ENCODE measurements at regions not wholly inside any gene's neighbourhood (a gene's known extent, or its start where the extent isn't known, plus 50 kb on each side); places are given as distances from the start of the nearest gene placed in this dataset.

GRCh38 chr18:41752826-41753225 lies 202.2 kb upstream of the PIK3C3 start (continued):
- TF ChIP-seq CHD7 (IDR thresholded peaks at IDR 0.05; ENCODE audit: insufficient replicate concordance, low read length), result no peak
- TF ChIP-seq POLR2A (IDR thresholded peaks at IDR 0.05; ENCODE audit: control extremely low read depth in 1 of 2, low read depth in 2 of 2, low read length in 2 of 2), result no peak
- no peak for TF ChIP-seq BRCA1 (IDR thresholded peaks at IDR 0.05; ENCODE audit: low read depth, low read length)
- no peak for TF ChIP-seq JUN (IDR thresholded peaks at IDR 0.05; ENCODE audit: low read depth, low read length)
- no peak for TF ChIP-seq RNF2 (IDR thresholded peaks at IDR 0.05; ENCODE audit: borderline replicate concordance, low read depth, low read length, missing control alignments, poor library complexity, severe bottlenecking)
- TF ChIP-seq CBX5 (IDR thresholded peaks at IDR 0.05; ENCODE audit: low read depth, low read length), result no peak
- no peak for TF ChIP-seq TBP (IDR thresholded peaks at IDR 0.05; ENCODE audit: low read depth, low read length)
- TF ChIP-seq MAFK (IDR thresholded peaks at IDR 0.05; ENCODE audit: low read depth, low read length), result no peak
- no peak for TF ChIP-seq POU5F1 (IDR thresholded peaks at IDR 0.05; ENCODE audit: low read depth, low read length)
- no peak for TF ChIP-seq SRF (IDR thresholded peaks at IDR 0.05; ENCODE audit: low read depth, low read length)
- no peak for TF ChIP-seq GTF2F1 (IDR thresholded peaks at IDR 0.05; ENCODE audit: borderline replicate concordance, low read depth, low read length)

Data from H1 (cell line).